NCI-H2196 (cell line): ENCODE measurements at regions not wholly inside any gene's neighbourhood (a gene's known extent, or its start where the extent isn't known, plus 50 kb on each side); places are given as distances from the start of the nearest gene placed in this dataset.
"Not testable (repeated sequence)": the region's sequence is repeated elsewhere in the genome, so short reads cannot be mapped to it uniquely, and the experiment has no call there.

Source experiments
- DNase-seq: peaks from one replicate; lab custom pipeline; 2025; ENCODE audit not compliant: unreplicated experiment; lab: John Stamatoyannopoulos, UW

GRCh38 chr6:4420160-4420865, 284.9 kb upstream of the ECI2 start:
- no peak for DNase-seq

GRCh38 chr6:4415549-4415948, 280.2 kb upstream of the ECI2 start:
- DNase-seq: no peak

- not testable (repeated sequence) for DNase-seq
These were observed 278.7 kb upstream of the ECI2 start for GRCh38 chr6:4414078-4414477.

GRCh38 chr6:4413073-4413472, 277.7 kb upstream of the ECI2 start:
- DNase-seq: no peak

GRCh38 chr6:4412488-4412887, 277.1 kb upstream of the ECI2 start:
- no peak for DNase-seq

- DNase-seq: no peak
These were observed 276.7 kb upstream of the ECI2 start for GRCh38 chr6:4412077-4412476.

GRCh38 chr6:4407710-4408109, 272.3 kb upstream of the ECI2 start:
- DNase-seq: not testable (repeated sequence)

GRCh38 chr6:4405621-4406212, 270.3 kb upstream of the ECI2 start:
- no peak for DNase-seq

- DNase-seq: no peak
These were observed 269.0 kb upstream of the ECI2 start for GRCh38 chr6:4404415-4404814.

- no peak for DNase-seq
These were observed 268.5 kb upstream of the ECI2 start for GRCh38 chr6:4403828-4404227.

- DNase-seq: no peak
These were observed 267.8 kb upstream of the ECI2 start for GRCh38 chr6:4403023-4403752.

GRCh38 chr6:4402477-4402976, 267.2 kb upstream of the ECI2 start:
- DNase-seq: no peak

- DNase-seq: no peak
These were observed 266.3 kb upstream of the ECI2 start for GRCh38 chr6:4401408-4402368.

GRCh38 chr6:4399656-4400055, 264.3 kb upstream of the ECI2 start:
- no peak for DNase-seq

- DNase-seq: no peak
These were observed 263.4 kb upstream of the ECI2 start for GRCh38 chr6:4398791-4399190.

GRCh38 chr6:4397307-4397706, 261.9 kb upstream of the ECI2 start:
- no peak for DNase-seq

GRCh38 chr6:4396044-4396443, 260.7 kb upstream of the ECI2 start:
- DNase-seq: no peak

GRCh38 chr6:4395386-4395785, 260.0 kb upstream of the ECI2 start:
- DNase-seq: no peak

GRCh38 chr6:4394786-4395185, 259.4 kb upstream of the ECI2 start:
- DNase-seq: no peak

- no peak for DNase-seq
These were observed 253.3 kb upstream of the ECI2 start for GRCh38 chr6:4388675-4389074.

GRCh38 chr6:4384656-4385055, 249.3 kb upstream of the ECI2 start:
- no peak for DNase-seq
